Germinal center (tissue), 1 donor: ENCODE measurements at regions not wholly inside any gene's neighbourhood (a gene's known extent, or its start where the extent isn't known, plus 50 kb on each side); places are given as distances from the start of the nearest gene placed in this dataset.
A peak's percentile ranks its signal among the peaks of the same experiment; 100 is the strongest.

Experiments used
- DNase-seq: peaks from one replicate; pipeline ENCODE4 v3.0.0; 2012; ENCODE audit warnings: mixed read lengths, low spot score

DNA sequence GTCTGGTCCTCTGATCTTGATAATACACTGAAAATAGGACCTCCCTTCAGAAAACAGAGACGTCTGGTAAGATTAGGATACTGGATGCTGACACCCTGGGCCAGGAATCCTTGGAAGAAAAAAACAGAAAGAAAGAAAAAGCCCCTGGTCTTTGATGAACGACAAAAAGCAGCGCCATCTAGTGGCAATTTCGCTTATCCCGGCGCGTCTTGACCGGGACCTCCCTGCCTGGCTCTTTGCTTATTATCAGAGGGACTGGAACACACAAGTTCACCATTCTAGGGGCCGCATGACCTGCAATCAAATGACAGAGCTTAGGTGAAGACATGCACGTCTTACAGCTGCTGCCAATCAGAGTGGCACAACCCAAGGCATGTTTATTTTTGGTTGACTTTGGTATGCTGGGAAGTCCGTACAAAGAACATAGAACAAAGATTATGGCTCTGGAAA lies 114.9 kb upstream of the NFIB start:
- peak; percentile 36 for DNase-seq

DNA sequence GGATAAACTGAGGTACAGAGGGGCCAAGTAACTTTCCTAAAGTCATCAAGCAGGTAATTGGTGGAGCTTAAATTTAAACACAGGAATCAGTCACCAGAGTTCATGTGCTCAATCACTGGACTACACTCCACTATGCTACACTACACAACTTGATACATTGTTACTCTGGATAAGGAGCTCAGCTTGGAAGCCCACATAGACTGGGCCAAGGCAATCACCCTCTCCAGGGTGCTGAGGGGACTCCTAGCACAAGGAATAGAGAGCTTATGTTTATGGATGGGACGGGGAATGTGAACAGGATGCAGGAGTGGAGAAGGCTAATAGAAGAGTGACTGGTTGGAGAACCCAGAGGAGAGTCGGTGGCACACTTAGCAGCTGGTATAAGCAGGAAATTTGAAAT lies 113.5 kb upstream of the NFIB start:
- DNase-seq = no peak

DNA sequence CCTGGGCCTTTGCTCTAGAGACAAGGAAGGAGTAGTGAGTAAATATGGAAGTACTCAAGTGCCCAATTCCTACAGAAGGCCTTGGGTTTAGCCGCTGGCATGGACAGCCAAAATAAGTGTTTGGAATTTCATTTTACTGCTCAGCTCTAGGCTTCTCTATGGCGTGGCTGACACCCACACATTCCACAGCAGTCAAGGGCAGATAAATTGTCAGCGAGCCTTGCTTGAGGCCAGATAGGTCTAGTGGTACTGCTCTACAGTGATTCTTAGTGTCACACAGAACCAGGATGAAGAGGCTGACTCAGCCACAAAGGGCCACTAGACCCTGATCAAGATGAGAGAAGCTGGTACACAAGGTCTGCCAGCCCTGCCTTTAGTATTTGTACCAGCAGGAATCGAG lies 111.0 kb upstream of the NFIB start:
- no peak for DNase-seq

DNA sequence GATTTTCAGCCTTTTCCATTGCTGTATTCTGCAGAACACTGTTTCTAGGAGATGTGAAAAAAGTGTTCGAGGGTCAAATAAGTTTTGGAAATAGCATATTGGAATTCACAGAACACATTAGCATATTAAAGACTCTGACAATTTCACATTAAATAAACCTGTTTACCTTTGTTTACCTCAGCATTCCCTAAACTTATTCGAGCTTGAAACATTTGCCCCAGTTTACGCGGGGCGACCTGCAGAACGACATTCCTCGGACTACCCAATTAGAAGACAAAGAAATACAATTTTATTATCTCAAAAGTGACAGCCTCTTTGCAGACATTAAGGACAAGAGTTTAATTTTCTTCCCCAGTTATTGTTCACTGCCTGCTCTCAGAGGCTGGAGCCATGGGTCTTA lies 110.3 kb upstream of the NFIB start:
- no peak for DNase-seq

DNA sequence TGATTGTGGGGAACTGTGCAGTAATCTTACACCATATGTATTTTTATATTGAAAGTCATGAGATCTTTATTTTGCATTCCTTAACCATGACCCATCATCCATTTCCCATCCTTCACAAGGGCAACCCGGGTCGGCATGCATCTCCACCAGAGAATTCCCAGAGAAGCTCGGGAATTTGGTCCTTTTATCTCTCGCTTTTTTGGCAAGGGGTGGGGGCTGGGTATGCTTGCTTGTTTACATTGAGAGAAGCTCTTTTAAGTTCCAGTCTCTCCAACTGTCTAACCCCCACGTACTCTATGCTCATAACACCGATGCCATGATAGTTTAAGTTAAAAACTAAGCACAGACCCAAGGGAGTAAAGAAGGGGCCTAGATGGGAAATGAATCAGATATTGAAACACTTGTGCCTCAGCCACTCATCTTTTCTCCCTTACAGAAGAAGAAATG lies 109.9 kb upstream of the NFIB start:
- no peak for DNase-seq

DNA sequence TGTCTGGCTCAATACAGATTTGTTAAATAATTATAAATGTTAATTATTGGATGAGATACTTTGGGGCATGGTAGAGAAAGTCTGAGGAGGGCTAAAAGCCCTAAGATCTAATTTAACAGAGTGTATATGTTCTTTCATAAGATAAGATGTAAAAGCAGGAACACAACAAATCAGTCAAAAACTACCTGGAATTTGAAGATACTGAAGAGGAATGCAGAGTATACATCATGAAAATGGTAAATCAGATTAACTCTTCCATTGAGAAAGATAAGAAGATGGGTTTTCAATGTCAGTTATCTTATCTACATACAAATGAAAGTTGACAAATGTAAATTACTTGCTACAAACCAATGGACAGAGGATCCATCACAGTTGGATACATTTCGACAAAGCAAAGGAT lies 107.3 kb upstream of the NFIB start:
- DNase-seq = no peak

DNA sequence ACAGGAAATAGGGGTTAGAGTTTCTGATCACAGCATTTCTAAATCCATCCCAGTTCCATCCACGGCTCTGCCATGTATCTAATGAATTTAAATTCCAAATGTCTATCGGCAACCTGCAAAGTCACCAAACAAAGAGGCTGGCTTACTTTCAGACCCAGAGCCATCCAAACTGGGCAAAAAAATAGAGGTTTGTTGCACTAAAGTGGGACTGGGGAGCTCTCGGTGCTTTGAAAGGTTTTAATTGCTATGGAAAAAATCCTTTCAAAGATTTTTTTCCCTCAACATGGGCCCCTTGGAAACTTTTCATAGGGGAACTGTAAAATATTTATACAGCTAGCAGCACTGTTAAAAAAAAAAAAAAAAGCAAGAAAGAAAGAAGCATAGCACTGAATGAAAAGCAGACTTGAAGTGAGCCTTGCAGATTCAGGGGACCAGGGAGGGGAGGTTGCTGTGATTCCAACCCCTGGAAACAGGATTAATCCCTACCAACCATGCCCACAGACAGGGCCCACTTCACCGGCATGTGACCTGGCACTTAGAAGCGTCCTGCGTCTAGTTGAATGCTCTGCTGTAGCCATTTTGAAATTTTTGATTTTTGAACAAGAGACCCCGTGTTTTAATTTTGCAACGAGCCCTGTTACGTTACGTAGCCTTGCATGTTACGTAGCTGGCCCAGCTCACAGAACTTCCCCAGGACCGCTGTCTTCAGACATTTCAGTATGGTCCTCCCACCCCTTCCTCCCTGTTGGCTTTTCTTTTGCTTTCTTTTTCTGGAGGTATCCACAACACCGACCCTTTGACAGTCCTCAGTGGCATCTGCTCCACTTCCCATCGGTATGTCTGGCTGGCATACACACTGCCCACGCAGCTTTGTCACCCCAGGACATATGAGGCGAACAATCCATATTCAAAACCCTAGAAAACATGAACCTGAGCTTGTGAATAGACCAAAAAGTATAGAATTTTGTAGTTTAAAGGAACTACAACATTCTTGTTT lies 105.3 kb upstream of the NFIB start:
- no peak for DNase-seq

DNA sequence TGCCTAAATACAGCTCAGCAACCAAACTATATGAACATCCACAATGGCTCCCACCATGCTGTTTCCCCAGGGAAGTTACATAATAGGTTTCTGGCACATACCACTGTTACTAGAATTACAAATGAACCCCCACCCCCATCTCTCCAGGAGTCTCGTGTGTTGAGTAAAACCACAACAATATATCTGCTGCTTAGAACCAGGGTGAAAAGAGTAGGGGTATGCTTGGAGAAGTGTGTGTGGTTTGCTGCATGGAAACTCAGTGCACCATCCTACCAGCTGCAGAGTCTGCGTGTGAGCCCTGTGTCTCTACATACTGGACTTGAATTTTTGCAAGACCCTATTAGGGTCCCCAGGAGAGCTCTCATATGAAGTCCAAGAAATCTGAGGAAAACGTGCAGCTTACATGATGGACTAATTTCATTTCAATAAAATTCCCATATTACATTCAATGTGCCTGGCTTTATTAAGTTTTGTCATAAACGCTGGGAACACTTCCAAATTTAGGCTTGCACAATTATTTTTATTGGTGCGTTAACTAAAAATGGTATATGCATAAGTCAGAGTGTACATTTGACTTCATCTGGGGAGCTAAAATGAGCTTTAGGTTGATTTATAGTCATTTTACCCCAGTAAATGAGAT lies 104.5 kb upstream of the NFIB start:
- no peak for DNase-seq

DNA sequence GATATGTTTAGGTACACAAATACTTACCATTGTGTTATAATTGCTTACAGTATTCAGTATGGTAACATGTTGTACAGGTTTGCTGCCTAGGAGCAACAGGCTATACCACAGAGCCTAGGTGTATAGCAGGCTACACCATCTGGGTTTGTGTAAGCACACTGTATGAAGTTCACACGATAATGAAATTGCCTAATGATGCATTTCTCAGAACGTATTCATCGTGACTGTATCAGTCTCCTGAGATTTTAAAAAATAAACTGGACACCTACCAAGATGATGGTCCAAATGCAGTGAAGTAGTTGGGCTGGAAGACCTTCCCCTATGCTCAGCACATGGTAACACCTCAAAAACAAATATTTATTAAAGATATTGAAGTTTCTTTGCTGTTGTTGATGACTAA lies 103.3 kb upstream of the NFIB start:
- DNase-seq = no peak

DNA sequence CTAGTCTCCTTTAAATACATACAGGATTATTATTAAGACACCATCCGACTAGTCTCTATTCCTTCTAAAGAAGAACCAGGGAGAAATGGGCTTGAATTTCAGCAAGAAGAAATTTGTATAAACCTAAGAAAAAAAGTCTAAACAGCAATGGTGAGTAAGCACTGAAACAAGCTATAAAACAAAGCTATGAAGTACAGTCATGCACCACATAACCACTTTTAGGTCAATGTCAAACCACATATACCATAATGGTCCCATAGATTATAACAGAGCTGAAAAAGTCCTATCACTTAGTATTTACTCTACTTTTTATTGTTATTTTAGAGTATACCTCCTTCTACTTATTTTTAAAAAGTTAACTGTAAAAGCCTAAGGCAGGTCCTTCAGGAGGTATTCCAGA lies 102.0 kb upstream of the NFIB start:
- DNase-seq = no peak

DNA sequence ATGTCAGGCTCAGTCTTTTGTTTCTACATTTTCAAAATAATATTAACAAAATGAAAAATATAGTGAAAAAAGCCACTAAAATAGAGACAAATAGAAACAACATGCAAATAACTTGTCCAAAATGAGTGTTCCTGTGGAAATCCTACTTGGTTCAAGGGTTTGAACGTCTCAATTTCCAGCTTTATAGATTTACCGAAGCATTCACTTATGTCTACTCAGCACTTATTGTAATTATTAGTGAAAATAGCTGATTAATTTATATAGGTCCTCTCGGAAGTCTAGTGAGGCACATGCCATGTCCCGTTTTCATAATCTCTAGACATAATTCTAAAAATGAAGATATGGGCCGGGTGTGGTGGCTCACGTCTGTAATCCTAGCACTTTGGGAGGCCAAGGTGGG lies 99.9 kb upstream of the NFIB start:
- DNase-seq = no peak

DNA sequence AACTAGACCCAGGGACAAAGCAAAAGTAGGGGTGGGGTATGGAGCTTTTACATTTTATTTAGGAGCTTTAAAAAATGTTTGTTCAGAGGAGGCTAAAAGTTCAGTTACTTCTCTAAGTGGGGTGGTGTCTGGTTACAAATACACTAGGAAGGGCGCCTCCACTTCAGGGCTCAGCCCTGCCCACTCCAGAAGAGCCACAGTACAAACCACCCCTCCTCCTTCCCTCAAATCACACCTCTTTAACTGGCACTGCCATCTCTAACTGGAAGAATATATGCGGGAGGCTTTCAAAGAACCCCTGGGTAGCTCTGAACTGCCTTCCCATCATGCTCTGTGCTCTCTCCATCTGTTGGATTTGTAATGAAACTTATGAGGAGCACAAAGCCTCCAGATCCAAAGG lies 98.8 kb upstream of the NFIB start:
- no peak for DNase-seq

DNA sequence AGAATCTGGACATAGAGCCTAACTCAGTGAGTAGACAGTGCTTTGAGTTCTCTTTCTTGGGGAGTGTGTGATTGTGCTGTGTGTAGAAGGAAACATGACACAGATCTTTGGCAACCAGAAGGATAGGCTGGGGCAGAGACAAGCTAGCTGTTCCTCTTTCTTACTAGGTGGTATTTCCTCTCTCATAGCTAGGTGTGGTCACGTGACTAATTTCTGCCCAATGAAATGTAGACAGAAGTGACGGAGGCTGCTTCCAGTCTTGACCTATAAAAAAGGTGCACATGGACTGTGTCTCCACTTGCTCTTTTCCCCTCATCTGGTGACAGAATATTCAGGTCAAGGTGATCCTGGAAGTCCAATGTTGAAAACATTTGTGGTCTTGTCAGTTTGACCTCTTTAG lies 92.5 kb upstream of the NFIB start:
- DNase-seq = no peak

DNA sequence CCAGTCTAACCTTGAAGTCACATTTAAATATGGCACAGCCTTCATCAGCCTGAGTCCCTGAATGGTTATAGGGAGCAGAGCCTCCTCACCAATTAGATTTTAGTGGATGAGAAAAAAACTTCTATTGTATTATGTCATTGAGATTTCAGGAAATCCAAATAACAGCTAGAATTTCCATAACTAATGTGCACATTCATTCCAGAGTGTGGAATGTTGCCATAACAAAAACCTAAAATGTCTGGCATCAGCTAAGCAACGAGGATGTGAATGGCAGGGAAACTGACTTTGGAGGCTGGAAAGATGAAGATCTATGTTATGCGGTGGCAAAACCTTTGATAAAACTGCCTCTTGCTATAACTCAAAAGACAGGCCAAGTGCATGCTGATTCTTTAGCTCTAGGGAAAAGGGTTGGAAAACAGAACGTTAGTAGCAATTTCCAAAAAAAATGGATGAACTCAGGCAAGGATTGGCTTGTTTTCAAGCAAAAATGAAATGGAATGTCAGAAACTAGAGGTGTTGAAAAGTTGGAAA lies 91.3 kb upstream of the NFIB start:
- no peak for DNase-seq

DNA sequence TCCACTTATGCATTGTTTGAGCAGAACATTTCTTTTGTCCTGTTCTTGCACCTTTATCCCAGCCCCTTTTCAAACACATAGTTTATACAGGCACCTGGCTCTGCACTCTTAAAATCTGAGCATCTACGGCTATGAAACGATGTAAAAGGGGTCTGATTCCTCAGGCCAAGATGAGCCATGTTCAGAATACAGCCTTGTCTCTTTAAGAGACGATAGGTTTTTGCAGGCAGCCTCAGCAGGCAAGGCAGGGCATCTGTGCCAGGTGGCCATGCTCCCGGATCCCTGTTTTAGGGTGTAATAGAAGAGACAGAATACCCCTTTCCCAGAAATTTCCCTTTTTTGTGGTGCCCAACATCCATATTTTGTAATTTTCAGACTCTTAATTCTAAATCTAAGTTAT lies 89.1 kb upstream of the NFIB start:
- no peak for DNase-seq

DNA sequence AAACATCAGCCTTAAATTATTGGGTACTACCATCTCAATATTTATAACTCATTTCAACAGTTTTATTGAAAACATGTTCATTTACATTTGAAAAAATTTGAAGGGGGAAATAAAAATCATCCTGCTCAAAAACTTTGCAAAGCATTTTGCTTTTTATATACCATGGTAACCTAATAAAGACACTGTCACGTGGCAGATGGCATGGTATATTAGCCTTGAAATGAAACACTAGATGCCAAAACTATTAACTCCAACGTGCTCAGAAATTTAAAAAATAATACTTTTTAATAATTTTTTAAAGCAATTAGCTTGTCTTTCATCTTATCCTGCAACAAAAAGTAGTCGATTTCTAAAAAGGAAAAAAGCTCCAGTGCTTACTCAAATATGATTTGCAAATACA lies 88.6 kb upstream of the NFIB start:
- no peak for DNase-seq

DNA sequence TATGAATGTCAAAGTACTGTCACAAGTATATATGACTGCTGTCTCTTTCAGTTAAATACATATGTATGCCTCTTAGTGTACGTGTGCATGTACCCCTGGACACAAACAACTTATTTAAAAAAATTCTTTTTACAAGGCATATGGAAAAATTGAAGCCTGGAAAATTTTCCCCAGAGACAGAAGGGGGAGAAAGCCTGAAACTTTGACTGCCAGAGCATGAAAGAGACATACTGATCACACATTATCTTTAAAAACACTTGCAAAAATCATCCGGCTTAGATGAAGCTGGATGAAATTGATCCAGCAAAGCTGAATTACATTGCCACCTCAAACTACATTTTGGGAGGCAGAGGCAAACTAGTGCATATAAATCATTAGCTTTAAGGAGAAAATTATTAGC lies 88.0 kb upstream of the NFIB start:
- DNase-seq = no peak

DNA sequence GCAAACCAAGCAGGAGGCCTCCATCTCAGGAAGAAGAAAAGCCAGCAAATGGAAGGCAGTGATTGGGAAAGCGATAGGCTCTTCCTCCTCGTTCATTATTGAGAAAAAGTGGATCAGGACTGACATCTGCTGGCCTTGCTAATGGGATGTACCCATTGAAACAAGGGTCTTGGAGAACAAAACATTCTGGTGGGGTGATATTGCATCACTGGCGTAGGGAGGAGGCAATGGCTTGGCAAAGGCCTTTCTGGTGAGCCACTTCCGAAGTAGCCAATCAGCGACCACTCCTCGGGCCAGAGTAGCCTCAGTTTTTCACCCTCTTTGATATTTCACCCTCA lies 86.7 kb upstream of the NFIB start:
- DNase-seq = no peak

DNA sequence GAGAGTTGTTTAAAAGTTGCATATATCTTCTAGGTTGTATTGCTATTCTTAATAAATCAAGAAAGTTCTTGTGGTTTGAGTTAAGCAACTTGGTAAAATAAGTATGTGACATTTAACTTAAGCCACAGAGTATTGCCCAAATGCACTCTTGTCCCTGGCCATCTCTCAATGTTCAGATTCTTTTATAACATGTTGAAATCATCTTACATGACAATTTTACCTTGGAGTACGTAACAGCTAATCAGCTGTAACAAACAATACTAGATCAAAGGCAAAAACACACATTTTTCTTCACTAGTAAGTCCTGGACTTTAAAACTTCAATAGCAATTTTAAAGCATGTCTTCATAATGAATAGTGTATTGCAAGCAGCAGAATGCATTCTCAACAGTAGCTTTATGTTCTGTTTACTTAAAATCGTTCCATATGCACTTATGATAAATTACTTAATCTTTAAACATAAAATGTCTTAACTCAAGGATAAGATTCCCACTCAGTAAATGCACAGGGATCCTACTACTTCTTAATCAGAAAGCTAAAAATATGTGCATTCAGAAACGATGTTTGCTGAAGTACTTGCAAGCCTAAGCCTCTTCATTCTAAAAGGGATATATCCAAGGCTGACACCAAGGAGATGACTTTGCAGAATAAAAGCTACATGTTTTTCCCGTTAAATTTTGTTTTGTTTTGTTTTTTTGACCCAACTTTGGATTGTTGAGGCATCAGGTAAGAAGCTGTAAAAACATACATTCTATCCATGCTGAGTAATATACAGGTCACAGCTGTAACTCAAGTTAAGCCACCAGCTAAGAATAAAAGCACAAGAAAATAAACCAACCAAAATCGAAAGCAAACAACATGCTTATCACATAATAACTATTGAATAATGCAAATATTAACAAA lies 86.1 kb upstream of the NFIB start:
- no peak for DNase-seq

DNA sequence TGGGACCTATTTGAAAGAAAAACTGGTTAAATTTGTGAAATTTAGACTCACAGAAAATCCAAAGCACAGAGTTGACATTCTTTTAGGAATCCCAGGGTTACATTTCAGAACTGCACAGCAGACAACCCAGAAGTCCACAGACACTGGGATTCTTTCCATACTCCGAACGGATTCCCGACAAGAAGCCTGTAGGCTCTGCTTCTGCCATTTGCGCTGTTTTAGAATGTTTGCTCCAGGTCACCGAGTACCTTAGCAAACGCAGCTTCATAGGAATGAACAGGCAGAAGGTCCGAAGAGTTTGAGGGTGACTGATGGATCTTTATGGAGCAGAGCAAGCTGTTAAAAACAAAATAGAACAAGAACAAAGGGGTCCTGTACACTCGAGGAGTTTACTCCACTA lies 84.5 kb upstream of the NFIB start:
- DNase-seq = no peak

DNA sequence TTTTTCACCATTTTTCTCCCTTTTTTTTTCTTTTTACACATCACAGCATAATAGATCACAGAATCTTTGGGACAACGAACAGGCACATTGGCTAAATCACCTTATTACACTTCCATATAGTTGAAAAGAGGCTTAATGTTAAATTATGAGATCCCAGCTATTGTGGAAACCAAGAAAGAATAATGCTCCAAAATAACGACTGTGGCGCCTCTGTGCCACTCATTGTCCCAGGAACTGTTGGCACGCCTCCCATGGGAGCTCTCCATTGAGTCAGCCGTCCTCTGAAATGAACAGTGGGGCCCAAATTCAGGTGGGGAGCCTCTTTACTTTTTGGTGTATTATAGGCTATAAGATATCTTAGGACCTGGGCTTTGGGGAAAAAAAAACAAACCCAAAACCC lies 82.2 kb upstream of the NFIB start:
- no peak for DNase-seq

DNA sequence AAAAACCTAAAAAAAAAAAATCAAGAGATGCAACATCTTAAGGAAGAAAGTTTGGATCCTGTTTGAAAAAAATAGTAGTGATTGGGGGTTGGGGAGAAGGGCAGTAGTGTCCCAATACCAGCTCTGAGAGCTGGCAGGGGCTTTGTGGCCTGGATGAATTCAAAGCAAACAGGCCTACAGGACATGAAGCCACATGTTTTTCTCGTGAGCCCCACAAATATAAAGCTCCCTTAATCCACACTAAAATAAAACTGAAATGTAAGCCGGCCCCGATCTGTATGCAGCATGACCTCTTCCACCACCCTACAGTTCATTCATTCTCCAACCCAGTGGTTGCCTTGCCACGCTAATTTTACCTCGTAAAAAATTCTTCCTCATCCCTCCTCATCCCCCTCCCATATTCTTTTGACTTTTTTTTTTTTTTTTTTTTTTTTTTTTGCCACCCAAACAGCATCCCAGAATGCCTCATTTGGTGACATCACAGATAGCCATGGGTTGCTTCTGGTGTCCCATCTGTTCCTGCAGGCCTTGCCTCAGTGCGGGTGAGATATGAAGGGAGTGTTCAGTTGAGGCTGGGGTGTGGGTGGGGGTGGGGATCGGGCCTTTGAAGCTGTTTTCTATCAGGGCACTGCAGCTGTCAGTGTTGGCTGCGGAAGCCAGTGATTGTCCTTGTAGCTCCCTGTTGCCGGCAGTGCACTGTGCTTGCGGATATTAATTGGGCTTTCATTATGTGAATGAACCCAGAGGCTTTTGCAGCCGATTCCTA lies 81.6 kb upstream of the NFIB start:
- DNase-seq = no peak
